Dedifferentiated amniotic fluid mesenchymal stem cell (primary cell): ENCODE measurements at regions not wholly inside any gene's neighbourhood (a gene's known extent, or its start where the extent isn't known, plus 50 kb on each side); places are given as distances from the start of the nearest gene placed in this dataset.
A peak's percentile ranks its signal among the peaks of the same experiment; 100 is the strongest.

Experiments used
- DNase-seq: peaks from one replicate; pipeline ENCODE4 v3.0.0-alpha.2; 2016; ENCODE audit errors: extremely low spot score

- DNase-seq = no peak
Observed at GRCh38 chr11:105233285-105233684, 93.7 kb upstream of the CARD18 start.

- DNase-seq = no peak
Observed at GRCh38 chr11:105232021-105232420, 92.5 kb upstream of the CARD18 start.

- no peak for DNase-seq
Observed at GRCh38 chr11:105230586-105230985, 91.0 kb upstream of the CARD18 start.

- no peak for DNase-seq
Observed at GRCh38 chr11:105229761-105230160, 90.2 kb upstream of the CARD18 start.

DNA sequence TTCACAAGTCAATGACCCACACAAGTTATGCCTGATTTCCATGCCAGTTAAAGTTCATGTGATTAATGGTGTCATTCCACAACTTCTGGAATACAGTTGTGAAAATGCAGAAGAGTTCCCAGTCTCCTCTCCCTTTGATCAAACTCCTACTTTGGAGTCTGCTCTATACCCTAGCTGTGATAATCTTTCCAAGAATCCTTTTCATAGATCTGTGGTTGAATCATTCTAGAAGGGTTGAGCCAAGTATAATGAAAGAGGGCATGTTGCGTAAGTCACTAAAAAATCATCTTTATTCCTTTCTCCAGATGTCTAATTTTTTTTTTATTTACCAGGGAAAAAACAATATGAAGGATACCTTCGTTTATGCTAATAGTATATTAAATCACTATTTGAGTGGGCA lies 89.7 kb upstream of the CARD18 start:
- DNase-seq = peak; percentile 19

GRCh38 chr11:105227363-105227762 lies 87.8 kb upstream of the CARD18 start:
- no peak for DNase-seq

DNA sequence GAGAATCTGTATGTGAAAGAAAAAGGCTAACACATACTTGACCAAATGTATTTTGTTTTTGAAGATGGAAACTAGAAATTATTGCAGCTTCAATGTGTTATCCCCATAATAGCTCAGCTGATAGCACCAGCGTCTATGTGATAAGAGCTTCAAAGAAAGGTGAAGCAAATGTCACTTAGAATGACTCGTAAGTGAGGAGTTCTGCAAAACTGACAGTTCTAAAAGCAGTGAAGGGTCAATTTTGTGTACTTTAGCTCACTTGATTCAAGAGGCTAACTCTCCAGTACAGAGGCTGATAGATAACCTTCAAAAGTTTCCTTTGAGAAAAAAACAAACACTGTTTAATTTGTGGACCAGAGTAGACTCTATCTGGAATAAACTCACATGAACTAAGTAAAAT lies 87.2 kb upstream of the CARD18 start:
- no peak for DNase-seq

DNA sequence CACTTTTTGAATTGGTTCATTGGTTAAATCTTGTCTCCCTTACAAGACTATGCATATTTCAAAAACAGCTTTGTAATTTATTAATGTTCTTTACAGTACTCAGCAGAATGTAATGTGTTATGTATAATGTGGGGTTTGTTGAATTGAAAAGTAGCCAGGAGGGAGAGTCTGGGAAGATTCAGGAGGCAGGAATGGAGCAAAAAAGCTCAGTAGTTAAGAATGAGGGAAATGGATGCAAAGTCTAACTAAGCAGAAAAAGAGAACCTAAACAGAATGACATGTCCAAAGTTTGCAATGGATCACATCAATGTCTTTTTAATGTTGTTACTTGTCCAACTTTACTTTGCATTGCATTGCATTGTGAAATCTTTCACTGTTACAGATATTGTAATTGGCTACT lies 86.5 kb upstream of the CARD18 start:
- no peak for DNase-seq

- DNase-seq = no peak
Observed at GRCh38 chr11:105224482-105225253, 85.1 kb upstream of the CARD18 start.

- no peak for DNase-seq
Observed at GRCh38 chr11:105220121-105220520, 80.6 kb upstream of the CARD18 start.

DNA sequence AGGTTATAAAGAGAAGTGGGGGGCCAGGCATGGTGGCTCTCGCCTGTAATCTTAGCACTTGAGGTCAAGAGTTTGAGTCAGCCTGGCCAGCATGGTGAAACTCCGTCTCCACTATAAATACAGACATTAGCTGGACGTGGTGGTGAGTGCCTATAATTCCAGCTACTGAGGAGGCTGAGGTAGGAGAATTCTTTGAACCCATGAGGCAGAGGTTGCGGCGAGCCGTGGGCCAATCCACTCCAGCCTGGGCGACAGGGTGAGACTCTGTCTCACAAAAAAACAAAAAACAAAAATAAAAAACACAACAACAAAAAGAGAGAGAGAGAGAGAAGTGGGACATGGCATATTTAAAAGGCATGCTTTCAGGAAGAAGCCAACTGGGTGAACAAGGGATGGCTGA lies 80.1 kb upstream of the CARD18 start:
- DNase-seq = no peak

DNA sequence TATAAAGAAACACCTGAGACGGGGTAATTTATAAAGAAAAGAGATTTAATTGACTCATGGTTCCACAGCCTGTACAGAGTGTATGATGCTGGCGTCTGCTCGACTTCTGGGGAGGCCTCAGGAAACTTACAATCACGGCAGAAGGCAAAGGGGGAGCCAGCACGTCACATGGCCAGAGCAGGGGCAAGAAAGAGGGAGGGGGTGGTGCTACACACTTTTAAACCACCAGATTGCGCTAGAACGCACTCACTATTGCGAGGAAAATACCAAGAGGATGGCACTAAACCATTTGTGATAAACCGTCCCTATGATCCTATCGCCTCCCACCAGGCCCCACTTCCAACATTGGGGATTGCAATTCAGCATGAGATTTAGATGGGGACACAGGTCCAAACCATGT lies 79.7 kb upstream of the CARD18 start:
- no peak for DNase-seq

DNA sequence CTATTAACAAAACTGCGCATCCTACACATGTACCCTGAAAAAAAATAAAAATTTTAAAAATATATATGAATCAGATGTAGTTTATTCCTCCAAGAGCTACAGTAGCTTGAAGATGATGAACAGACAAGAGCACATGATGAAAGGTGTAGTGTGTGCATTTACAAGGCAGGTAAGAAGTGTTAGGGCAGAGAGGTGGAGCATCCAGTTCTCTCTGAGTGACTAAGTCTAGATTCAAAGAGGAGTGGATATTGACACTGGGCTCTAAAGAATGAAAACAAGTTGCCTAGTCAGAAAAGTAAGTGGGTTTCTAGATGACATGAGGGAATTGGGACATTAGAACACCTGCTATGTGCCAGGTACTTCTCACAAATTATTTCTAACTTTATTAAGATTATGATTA lies 76.0 kb upstream of the CARD18 start:
- no peak for DNase-seq

GRCh38 chr11:105211806-105212554 lies 72.4 kb upstream of the CARD18 start:
- no peak for DNase-seq

DNA sequence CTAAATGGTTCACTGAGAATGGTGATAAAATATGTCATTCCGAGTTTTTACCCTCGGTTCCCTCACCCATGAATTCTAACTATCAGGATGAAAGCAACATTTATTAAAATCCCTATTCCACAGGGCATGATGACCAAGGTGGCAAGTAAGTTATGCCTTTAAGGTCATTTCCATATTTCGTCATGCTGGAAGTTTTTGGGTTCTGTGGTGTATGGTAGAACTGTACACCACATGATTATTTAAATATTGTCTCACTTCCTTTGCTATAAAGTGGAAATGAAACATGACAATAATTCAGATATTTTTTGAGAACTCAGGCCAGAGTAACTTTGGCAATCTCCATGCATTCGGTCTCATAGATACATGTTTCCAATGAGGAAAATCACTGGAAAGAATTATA lies 68.5 kb upstream of the CARD18 start:
- no peak for DNase-seq

- DNase-seq = no peak
Observed at GRCh38 chr11:105206633-105207032, 67.1 kb upstream of the CARD18 start.

GRCh38 chr11:105204636-105205035 lies 65.1 kb upstream of the CARD18 start:
- no peak for DNase-seq

DNA sequence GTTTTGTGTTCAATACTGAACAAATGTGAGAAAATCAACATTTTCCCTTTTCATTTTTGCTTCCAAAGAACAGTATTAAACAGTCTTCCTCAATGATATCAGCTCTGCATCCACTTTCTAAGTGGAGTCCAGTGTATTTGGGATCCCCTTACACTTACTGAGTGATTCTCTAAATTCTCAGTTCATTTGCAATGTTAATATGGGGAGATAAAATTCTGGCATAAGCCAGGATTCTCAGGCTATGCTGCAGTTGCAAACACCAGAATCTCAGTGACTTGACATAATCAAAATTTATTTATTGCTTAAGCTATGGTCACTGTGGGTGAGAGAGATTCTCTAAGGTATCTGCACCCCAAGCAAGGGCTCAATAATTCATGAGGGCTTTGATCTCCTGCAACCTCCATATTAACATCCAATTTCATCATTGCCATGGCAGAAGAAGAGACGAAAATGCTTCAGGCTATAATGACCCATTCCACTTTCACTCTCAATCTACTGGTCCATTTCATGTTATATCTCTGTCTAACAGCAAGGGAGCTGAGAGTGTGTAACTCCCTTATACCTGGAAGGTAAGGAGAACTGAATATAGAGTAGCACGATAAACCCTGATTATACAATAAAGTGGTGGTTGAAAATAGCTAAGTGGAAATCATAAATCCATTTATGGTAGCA lies 64.1 kb upstream of the CARD18 start:
- DNase-seq = no peak

DNA sequence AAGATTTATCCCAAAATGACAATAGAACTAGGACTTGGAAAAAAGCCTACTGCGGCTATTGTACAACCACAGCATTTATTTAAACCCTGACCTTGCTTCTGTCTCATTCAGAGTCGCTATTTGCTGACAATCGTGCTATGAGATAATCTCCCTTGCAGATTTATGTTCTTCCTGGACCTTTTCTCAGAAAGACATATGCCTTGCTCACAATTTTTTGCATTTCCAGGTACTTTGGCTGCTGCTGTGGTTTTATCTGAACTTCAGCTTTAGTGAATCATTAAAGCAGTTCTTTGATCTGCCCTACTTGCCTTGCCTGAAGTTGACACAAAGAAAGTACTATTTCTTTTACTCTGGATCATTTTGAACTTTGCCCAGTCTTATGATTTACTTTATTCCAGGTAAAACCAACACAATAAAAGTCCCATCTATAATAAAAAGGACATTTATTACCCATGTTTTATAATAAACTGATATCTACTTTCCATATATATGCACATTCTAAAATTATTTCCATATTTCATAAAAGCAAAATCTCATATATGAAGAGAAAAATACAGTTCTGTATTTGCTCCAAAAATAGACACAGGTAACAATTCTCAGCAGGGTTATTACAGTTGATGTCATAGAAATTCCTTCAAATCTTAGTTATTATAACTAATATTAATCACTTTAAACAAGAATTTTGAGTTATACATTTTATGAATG lies 63.4 kb upstream of the CARD18 start:
- no peak for DNase-seq

GRCh38 chr11:105202422-105202821 lies 62.9 kb upstream of the CARD18 start:
- DNase-seq = no peak

- DNase-seq = no peak
Observed at GRCh38 chr11:105201166-105201565, 61.6 kb upstream of the CARD18 start.
